Thoracic aorta (tissue), 2 donors: ENCODE measurements at regions not wholly inside any gene's neighbourhood (a gene's known extent, or its start where the extent isn't known, plus 50 kb on each side); places are given as distances from the start of the nearest gene placed in this dataset.
"Not testable (repeated sequence)": the region's sequence is repeated elsewhere in the genome, so short reads cannot be mapped to it uniquely, and the experiment has no call there.

Experiments
- ATAC-seq: fragments of 150-250 bp; one replicate; pipeline ENCODE4 v1.8.0; 2017; ENCODE audit warnings: low read depth; ENCODE audit not compliant: insufficient number of reproducible peaks, low FRiP score
- DNase-seq: peaks from one replicate; pipeline ENCODE4 v3.0.0-alpha.2; 2020; ENCODE audit warnings: low spot score
- H3K27ac ChIP-seq, 2 donors: fragments of 200-600 bp; sonication (generic); 1 replicate in 1 of 2; 2 replicates in 1 of 2; pipeline ENCODE4 v1.5.1; 2016; ENCODE audit warnings: mild to moderate bottlenecking in 2 of 2, moderate library complexity in 2 of 2
- H3K27me3 ChIP-seq: fragments of 200-600 bp; sonication (generic); replicated peaks from 2 replicates; pipeline ENCODE4 v1.6.0; 2016; ENCODE audit warnings: mild to moderate bottlenecking; ENCODE audit not compliant: insufficient read depth
- H3K36me3 ChIP-seq: fragments of 200-600 bp; sonication (generic); one replicate; pipeline ENCODE4 v1.5.1; 2016
- H3K4me1 ChIP-seq, 2 donors: fragments of 200-600 bp; sonication (generic); 1 replicate in 1 of 2; 2 replicates in 1 of 2; pipeline versions ENCODE4 v1.5.1 to v1.6.0; 2016; ENCODE audit warnings: low read depth in 2 of 2, mild to moderate bottlenecking in 1 of 2; ENCODE audit not compliant: control insufficient read depth in 1 of 2
- H3K4me3 ChIP-seq: fragments of 200-600 bp; sonication (generic); 2 replicates; pipeline ENCODE4 v1.5.1; 2016; ENCODE audit warnings: mild to moderate bottlenecking
- H3K9me3 ChIP-seq: fragments of 200-600 bp; sonication (generic); 2 replicates; pipeline ENCODE4 v1.5.1; 2016
- CTCF ChIP-seq: fragments of 200-600 bp; sonication (generic); IDR thresholded peaks from one replicate; pipeline ENCODE4 v1.5.1; 2019; ENCODE audit warnings: antibody characterized with exemption

GRCh38 chr9:33703430-33704102, 91.8 kb upstream of the PRSS3 start:
- H3K9me3 ChIP-seq = no peaks in the 10 kb centered on the region
- TF ChIP-seq CTCF = no peak
- no peaks in the 10 kb centered on the region for H3K36me3 ChIP-seq
- H3K27me3 ChIP-seq = no peaks in the 10 kb centered on the region
- H3K4me1 ChIP-seq = no peaks in the 10 kb centered on the region
- no peak overlapping the region for H3K4me3 ChIP-seq
- DNase-seq (no peak), ATAC-seq (no peak)
- H3K27ac ChIP-seq = no peak overlapping the region

- ATAC-seq, H3K4me1 ChIP-seq: not testable (repeated sequence)
Observed at GRCh38 chr9:33705440-33705839, 89.9 kb upstream of the PRSS3 start.

GRCh38 chr9:33708441-33708840, 86.9 kb upstream of the PRSS3 start:
- no peaks in the 10 kb centered on the region for H3K27me3 ChIP-seq
- no peak overlapping the region for H3K4me3 ChIP-seq
- no peaks in the 10 kb centered on the region for H3K36me3 ChIP-seq
- TF ChIP-seq CTCF = no peak
- no peaks in the 10 kb centered on the region for H3K9me3 ChIP-seq
- DNase-seq (no peak), ATAC-seq (no peak)
- H3K27ac ChIP-seq = no peak overlapping the region
- no peaks in the 10 kb centered on the region for H3K4me1 ChIP-seq

More at GRCh38 chr9:33705440-33705839, 89.9 kb upstream of the PRSS3 start:
- H3K27ac ChIP-seq, DNase-seq, H3K9me3 ChIP-seq, H3K27me3 ChIP-seq, H3K4me3 ChIP-seq, H3K36me3 ChIP-seq: not testable (repeated sequence)

- Histone ChIP-seq H3K27me3 (no peaks in the 10 kb centered on the region), H3K27ac (no peak overlapping the region), H3K36me3 (no peaks in the 10 kb centered on the region), H3K4me3 (no peak overlapping the region), H3K9me3 (no peaks in the 10 kb centered on the region), H3K4me1 (no peaks in the 10 kb centered on the region)
- no peak for ATAC-seq
- no peak for DNase-seq
- no peak for TF ChIP-seq CTCF
Observed at GRCh38 chr9:33709269-33709668, 86.1 kb upstream of the PRSS3 start.

GRCh38 chr9:33711418-33711817, 83.9 kb upstream of the PRSS3 start:
- not testable (repeated sequence) for H3K27ac ChIP-seq, DNase-seq, ATAC-seq, H3K36me3 ChIP-seq, H3K4me3 ChIP-seq, H3K27me3 ChIP-seq, H3K9me3 ChIP-seq, H3K4me1 ChIP-seq

GRCh38 chr9:33714989-33715388, 80.4 kb upstream of the PRSS3 start:
- ATAC-seq = no peak
- DNase-seq = no peak
- Histone ChIP-seq H3K27me3 (no peaks in the 10 kb centered on the region), H3K27ac (no peak overlapping the region), H3K4me3 (no peak overlapping the region), H3K9me3 (no peaks in the 10 kb centered on the region), H3K4me1 (peaks cover 11 to 19% of the 10 kb centered on the region in 2 donors), H3K36me3 (no peaks in the 10 kb centered on the region)
- no peak for TF ChIP-seq CTCF
